ENCODE measurements at regions not wholly inside any gene's neighbourhood (a gene's known extent, or its start where the extent isn't known, plus 50 kb on each side); places are given as distances from the start of the nearest gene placed in this dataset.

- no peak overlapping the region for H3K9ac ChIP-seq (ENCODE audit: low read length)
- ChIA-PET RAD21 (ENCODE audit: low non-redundant PET in 1 of 2, low total read pairs in 2 of 2, uncharacterized antibody in 2 of 2, unreplicated experiment in 2 of 2) (no interaction called here), POLR2A (no interaction called here), CTCF (interaction anchor here (1.1 to 2.6 kb wide), 2 partner anchors 30 to 478 kb away, joined by 8 to 44 read pairs; no protein-coding TSS in a partner anchor)
- no peaks in the 10 kb centered on the region for H3K27me3 ChIP-seq (ENCODE audit: insufficient read depth, low read length)
- DNase-seq (ENCODE audit: low read depth, low spot score) (no peak), ATAC-seq (no peak)
- BruUV-seq (replicated peaks) = no TSS peak
- no peak overlapping the region for H3K27ac ChIP-seq (ENCODE audit: low read depth, low read length)
- intact Hi-C loops (cut with micrococcal nuclease) = loop anchor here (10.0 kb wide), 1 partner anchor 613 kb away; no protein-coding TSS in a partner anchor
- H3K9me3 ChIP-seq (ENCODE audit: control insufficient read depth in 1 of 2, insufficient read depth in 1 of 2, low read depth in 1 of 2, low read length in 2 of 2) = no peaks in the 10 kb centered on the region
- H4K20me1 ChIP-seq (ENCODE audit: insufficient read depth) = no peaks in the 10 kb centered on the region
- no peak overlapping the region for H3K4me3 ChIP-seq (replicated peaks in 1 of 2; ENCODE audit: low read depth in 1 of 2, low read length in 2 of 2)
- no peak overlapping the region for H2AFZ ChIP-seq (ENCODE audit: low read depth, low read length, poor library complexity, severe bottlenecking)
- H3K4me2 ChIP-seq (ENCODE audit: low read length) = no peak overlapping the region
- peaks cover 6 to 28% of the 10 kb centered on the region in 2 experiments; a peak in 3 of 4 replicates for H3K4me1 ChIP-seq (ENCODE audit: control insufficient read depth in 1 of 2, insufficient read depth in 2 of 2, low read length in 2 of 2)
- no peaks in the 10 kb centered on the region for H3K9me2 ChIP-seq (ENCODE audit: insufficient read depth)
- no peaks in the 10 kb centered on the region for H3K36me3 ChIP-seq (ENCODE audit: control insufficient read depth in 1 of 2, insufficient read depth in 2 of 2, low read length in 2 of 2)
- TF ChIP-seq ZFX (IDR thresholded peaks at IDR 0.05) (no peak), MAX (IDR thresholded peaks at IDR 0.05) (no peak), RAD21 (IDR thresholded peaks at IDR 0.05; ENCODE audit: low read depth) (no peak), REST (IDR thresholded peaks at IDR 0.05; ENCODE audit: low read depth) (no peak), ATF3 (IDR thresholded peaks at IDR 0.05) (no peak), EZH2 (IDR thresholded peaks at IDR 0.05) (no peak), EZH2phosphoT487 (IDR thresholded peaks at IDR 0.05; ENCODE audit: borderline replicate concordance) (no peak), JUND (IDR thresholded peaks at IDR 0.05) (no peak), ZBTB33 (IDR thresholded peaks at IDR 0.05; ENCODE audit: extremely low read depth, insufficient replicate concordance, low read length) (no peak), SIN3A (IDR thresholded peaks at IDR 0.05; ENCODE audit: low read depth) (no peak)
- no peaks in the 10 kb centered on the region for H3K79me2 ChIP-seq (ENCODE audit: insufficient read depth, low read length)
Observed at GRCh38 chr7:25891591-25891990, 260.4 kb upstream of the NFE2L3 start.

Data from HCT116 (cell line).